ENCODE measurements at regions not wholly inside any gene's neighbourhood (a gene's known extent, or its start where the extent isn't known, plus 50 kb on each side); places are given as distances from the start of the nearest gene placed in this dataset.
A peak's percentile ranks its signal among the peaks of the same experiment; 100 is the strongest.

- DNase-seq: no peak
Measured at GRCh38 chr10:33126742-33127141, 168.7 kb upstream of the ITGB1 start.

DNA sequence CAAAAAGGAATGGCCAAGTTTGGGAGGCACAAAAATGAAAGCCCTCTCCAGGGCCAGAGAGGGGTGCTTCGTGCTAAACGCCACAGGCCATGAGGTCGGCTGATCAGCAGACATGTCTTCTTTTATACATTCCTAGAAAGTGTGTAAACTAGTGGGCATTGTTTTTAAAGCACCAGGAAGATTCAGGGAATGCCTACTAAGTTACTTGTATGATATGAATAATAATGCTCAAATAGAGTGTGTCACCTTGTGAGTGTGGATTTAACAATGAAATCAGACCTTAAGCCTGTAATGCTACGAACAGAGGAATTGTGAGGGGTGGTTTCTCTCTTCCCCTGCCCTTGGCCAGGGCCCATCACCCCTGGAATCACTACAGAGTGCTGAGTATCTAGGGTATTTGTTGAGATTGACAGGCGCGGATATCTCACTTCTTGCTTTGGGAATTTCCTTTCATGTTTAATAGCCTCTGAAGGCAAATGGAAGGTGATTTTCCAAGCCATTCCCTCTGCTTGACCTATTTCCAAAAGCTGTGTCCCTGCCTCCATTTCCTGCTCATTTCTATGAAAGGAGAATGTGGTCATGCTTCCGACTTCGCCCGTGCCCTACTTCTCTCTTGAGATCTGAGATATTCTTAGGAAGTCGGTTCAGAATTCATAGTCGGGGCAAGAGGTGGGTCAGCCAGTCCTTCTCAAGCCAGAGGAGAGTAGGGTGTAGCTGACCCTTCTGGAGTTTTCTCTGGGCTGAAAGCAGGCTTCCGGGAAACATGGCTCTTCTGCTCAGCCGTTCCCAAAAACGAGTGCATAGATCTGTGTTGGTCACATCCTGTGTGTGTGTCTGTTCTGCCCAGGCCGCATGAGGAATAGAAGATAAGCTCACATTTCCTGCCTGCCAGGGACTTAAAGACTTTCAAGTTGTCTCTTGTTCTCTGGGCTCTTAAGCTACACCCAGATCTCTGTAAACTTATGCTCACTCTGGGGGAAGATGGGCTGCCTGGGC, 167.8 kb upstream of the ITGB1 start:
- no peak for DNase-seq

- no peak for DNase-seq
Measured at GRCh38 chr10:33125111-33125510, 167.1 kb upstream of the ITGB1 start.

DNA sequence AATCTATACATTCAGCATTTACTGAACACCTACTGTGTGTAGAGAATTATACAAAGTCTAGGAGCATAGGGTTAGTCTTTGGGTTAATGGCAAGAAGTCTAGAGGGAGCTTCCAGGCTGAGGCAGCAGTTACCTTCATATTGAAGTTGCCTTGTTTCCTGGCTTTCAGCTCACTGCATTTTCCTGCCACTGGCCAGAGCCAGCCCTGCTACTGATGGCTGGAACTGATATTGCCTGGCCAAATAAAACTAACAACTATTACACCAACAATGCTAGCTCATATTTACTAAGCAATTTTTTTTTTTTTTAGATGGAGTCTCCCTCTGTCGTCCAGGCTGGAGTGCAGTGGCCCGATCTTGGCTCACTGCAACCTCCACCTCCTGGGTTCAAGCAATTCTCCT, 165.7 kb upstream of the ITGB1 start:
- DNase-seq: no peak

DNA sequence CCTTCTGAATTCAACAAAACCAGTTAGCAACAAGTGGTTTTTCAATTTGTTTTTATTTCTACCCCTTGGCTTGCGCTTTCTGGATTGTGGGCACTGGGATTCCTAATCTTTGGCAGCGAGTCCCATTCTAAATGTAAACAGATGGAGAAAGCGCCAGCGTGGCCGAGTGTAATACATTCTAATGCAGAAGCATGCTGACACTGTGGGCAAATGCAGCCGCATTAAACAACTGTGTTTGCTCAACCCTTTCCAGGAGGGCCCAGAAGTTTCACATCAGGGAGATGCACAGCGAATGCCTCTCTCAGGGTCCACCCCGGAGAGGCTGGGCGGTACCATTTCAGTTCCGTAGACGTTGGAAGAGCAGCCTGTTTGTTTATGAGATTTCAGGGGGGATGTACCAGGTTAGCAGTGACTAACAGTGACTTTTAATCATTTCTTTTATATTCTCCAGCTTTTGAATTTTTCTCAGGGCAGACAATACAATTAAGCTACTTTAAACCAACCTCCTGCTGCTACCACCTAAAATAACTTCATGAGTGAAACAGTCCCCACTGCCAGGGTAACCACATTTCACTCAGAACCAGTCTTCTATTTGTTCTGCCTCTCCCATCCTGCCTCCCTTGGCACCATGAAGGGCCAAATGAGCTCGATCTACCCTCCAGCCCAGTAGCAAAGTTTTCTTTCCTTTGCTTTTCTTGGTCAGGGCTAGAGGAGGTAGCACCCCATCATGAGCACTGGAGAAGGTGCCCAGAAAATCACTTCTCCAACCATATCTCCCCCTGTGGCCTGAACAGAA, 164.2 kb upstream of the ITGB1 start:
- peak; percentile 24 for DNase-seq

DNA sequence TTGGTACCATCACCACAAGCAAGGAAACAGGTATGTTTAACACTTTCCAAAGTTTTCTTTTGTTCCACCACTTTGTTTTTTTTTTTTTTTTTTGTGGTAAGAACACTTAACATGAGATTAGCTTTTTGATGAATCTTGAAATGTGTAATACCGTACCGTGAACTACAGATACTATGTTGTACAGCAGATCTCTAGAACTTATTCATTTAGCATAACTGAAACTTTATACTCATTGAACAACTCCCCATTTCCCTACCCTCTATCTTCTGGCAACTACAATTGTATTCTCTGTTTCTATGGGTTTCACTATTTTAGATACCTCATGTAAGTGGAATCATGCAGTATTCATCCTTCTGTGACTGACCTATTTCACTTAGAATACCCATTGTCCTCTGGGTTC, 162.7 kb upstream of the ITGB1 start:
- no peak for DNase-seq

- no peak for DNase-seq
Measured at GRCh38 chr10:33120275-33120674, 162.2 kb upstream of the ITGB1 start.

GRCh38 chr10:33117816-33118215, 159.8 kb upstream of the ITGB1 start:
- DNase-seq: no peak

DNA sequence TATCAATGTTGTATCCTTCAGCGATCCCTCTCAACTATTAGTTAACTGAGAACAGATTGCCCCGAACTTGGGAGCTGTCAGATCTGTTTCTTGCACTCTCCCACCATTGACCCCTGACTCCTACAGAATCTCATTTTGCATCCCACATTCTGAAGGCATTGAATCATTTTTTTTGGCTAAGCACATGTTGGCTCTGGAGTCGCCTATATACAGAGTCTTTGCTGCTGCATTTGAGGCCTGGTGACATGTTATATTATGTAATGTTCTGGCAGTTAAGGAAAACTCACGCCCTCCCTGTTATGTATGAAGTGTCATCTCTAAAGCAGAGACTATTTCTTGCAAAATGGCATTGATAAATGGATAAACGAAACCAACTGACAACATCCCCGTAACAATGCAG, 159.2 kb upstream of the ITGB1 start:
- no peak for DNase-seq

DNA sequence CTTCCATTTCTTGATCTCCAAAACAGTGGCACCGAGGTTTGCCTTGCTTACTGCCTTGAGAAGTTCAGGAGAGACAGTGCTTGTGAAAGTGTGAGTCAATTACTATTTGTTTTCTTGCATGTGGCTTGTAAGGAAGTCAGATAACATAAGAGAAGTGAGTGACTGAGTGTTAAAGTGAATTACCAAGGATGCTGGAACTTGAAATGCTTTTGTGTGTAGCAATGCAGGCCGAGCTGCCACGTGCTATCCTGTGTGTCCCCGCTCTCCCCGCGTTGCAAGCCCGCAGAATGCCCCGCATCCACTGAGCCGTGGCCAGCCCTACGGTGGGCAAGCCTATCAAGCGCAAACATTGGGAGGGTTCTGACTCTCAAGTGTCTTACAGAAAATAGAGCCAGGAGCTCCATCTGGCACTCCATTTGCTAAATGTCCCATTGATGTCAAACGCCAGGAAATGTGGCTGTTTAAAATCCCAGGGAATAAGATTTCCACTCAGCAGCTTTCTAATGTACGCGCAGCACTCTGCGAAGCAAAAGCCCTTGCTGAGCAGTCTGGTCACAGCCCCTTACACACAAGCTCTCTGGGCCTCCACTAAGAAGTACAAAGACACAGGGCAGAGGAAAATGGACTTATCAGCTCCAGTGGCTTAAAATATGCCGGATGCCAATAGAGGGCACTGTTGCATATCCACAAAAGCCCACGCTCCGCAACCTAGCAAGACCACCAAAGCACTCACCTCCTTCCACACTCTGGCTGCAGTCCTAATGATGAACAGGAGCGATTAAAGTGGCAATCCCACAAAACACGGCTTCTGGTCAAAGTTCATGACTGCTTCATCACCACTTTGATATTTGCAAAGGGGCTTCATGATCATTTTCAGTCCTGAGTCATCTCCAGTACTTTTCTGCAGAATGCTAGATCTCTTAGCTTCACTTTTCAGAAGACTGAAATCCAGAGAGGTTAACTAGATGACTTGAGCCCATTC, 158.0 kb upstream of the ITGB1 start:
- peak; percentile 36 for DNase-seq

GRCh38 chr10:33114451-33114952, 156.5 kb upstream of the ITGB1 start:
- DNase-seq: no peak

GRCh38 chr10:33113466-33113865, 155.4 kb upstream of the ITGB1 start:
- no peak for DNase-seq

DNA sequence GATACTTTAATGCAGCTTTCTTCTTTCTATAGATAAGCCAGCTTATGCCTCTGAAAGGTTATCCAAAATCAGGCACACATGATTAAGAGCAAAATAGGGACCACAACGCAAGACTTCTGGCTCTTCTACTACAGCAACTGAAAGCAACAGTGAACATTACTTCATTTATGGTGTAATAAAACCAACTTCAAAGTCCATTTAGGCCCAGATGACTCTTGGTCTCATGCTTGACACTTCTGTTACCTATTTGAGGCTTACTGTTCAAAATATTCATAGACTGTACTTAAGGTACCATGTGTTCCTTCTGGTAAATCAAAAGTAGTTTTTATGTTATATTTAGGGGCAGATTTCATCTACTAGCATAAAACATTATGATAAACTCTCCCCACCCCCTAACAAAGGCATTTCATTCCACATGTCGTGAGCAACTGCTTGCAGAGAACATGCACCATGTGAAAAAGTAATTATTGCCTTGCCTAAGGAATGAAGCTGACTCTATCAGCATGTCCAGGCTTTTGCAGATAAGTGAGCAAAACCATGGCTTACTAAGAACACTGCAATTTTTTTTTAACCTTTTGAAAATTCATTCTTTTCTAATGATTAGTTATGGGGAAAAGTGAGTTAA, 154.9 kb upstream of the ITGB1 start:
- no peak for DNase-seq

- DNase-seq: no peak
Measured at GRCh38 chr10:33111488-33112051, 153.5 kb upstream of the ITGB1 start.

DNA sequence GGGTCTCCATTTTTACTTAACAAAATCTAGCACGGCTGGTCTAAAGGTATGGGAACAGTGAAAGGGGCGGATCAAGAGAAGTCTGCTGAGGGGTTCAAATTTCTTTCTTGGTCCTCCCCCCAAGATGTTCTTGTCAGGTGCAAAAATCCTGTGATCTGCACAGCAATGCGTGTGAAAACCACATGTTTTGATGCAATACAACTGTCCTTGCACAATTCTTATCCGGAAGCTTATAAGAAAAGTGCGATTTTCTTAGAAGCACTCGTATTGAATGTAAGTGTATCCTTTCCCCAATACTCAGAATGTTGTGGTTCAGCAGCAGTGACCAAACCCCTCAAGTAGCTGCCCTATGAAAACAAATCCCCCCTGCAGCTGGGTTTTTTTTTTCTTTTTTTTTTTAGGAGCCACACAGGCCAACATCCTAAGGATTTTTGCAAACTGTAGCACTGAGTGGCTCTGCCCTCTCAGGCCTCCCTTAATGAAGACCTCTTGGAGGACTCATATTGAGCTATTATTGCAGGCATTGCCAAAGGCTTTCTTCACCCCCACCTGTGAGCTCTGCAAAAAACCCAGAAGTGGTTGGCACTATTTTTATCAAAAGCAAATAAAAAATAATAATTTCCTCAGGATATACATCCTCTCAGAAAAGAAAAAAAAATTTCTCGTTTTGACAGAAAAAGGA, 151.9 kb upstream of the ITGB1 start:
- no peak for DNase-seq

GRCh38 chr10:33109384-33109783, 151.4 kb upstream of the ITGB1 start:
- no peak for DNase-seq

DNA sequence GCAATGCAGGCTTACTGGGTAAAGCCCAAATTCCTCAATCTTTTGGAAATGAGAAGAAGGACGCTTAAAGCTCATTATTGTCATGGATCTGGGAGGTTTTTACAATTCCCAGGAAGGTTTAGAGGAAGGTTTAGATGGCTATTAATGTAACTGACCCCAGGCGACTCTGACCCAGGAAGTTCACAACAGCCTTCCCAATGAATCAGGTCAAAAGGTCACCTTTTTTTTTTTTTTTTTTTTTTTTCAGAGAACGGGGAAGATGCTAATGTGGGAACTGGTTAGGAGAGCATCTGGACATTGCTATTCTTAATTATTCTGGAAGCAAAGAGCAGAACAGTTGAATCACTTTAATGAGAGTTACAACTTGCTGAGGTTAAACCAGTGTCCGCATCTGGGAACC, 149.9 kb upstream of the ITGB1 start:
- DNase-seq: no peak

DNA sequence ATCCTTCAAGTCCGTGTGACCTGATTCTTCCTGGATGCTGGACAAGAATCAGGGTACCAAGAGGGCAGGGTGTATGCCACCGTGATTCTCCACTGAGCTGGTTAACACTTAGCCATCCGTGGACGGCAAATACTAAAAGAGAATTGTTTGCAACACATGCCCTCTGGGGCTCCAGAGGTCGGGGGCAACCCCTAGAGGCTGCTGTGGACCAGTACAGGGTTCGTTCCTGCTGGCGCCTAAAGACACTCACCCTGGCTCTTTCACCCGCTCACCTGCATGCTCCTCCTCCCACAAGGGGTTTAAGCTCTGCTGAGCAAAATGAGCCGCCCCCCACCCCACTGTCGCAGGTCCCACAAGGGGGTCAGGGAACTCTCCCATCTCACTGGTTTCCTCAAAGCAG, 148.7 kb upstream of the ITGB1 start:
- no peak for DNase-seq

DNA sequence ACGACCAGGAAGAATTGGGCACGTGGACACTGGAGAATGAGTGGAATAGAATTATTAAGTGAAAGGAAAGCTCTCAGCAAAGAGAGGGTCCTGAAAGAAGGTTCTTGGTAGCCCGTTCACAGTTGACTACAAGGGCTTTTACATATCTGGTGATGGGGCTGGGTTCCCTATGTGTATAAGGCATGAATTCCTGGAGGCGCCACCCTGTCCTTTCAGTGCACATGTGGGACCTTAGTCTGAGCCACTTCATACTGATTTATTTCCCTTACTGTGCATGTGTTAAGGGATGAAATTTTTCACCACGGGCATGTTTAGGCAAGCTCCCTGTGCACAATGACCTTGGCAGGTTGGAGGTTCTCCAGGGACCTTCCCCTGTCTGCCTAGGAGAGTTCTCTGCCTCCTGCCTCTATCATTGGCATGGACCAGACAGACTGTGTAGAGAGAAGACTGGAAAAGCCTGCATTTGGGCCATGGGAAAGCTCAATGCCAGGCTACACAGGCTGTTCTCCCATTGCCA, 145.9 kb upstream of the ITGB1 start:
- DNase-seq: no peak

DNA sequence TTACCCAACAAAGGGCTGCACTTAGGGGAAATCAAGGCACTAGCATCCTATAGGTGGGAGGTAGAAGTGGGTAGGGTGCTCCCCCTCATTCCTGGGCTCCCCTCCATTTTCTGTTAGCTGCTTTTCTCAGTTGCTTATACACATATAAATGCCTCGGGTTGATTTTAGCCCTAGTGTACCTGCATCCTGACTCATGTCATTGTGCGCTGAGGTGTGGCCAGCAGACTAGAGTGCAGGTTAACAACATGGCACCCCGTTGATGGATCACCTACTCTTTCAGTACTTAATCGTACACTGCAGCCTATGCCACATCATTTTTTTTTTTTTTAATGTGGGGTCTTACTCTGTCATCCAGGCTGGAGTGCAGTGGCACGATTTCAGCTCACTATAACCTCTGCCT, 144.0 kb upstream of the ITGB1 start:
- DNase-seq: no peak

GRCh38 chr10:33101392-33101787, 143.4 kb upstream of the ITGB1 start:
- no peak for DNase-seq

All from NCI-H1694 treated with DMSO at 0.1 percent for 48 hours (cell line).